Head of caudate nucleus (tissue), 42 donors: ENCODE measurements at regions not wholly inside any gene's neighbourhood (a gene's known extent, or its start where the extent isn't known, plus 50 kb on each side); places are given as distances from the start of the nearest gene placed in this dataset.
"Not testable (repeated sequence)": the region's sequence is repeated elsewhere in the genome, so short reads cannot be mapped to it uniquely, and the experiment has no call there.

Experiments
- DNase-seq, 42 donors: peaks; one replicate each; pipeline versions ENCODE4 v3.0.0 to v3.0.0-alpha.2; 2020 to 2021; ENCODE audit warnings: mixed read lengths in 7 of 42
- intact Hi-C: fragments of 100-400 bp; cut with DNase I; formaldehyde crosslinking; loops from one replicate; pipeline ENCODE4 v1.15.0; 2022

- no peak for DNase-seq
- intact Hi-C loops, result no loop called here
Observed at GRCh38 chr12:91271185-91271584, 88.6 kb upstream of the DCN start.

GRCh38 chr12:91267039-91267438 lies 84.4 kb upstream of the DCN start:
- no peak for DNase-seq
- intact Hi-C loops, result no loop called here

GRCh38 chr12:91264178-91264577 lies 81.6 kb upstream of the DCN start:
- intact Hi-C loops, result no loop called here
- DNase-seq, result no peak

GRCh38 chr12:91261820-91262676 lies 79.4 kb upstream of the DCN start:
- intact Hi-C loops, result no loop called here
- no peak for DNase-seq

GRCh38 chr12:91256411-91256810 lies 73.8 kb upstream of the DCN start:
- intact Hi-C loops, result no loop called here
- DNase-seq, result no peak

- DNase-seq, result no peak
- intact Hi-C loops, result no loop called here
Observed at GRCh38 chr12:91252341-91252740, 69.7 kb upstream of the DCN start.

GRCh38 chr12:91250273-91250665 lies 67.7 kb upstream of the DCN start:
- no peak for DNase-seq

GRCh38 chr12:91249518-91250272 lies 67.1 kb upstream of the DCN start:
- no peak for DNase-seq
- intact Hi-C loops, result no loop called here

More at GRCh38 chr12:91250273-91250665, 67.7 kb upstream of the DCN start:
- intact Hi-C loops, result no loop called here

- no peak for DNase-seq
- intact Hi-C loops, result no loop called here
Observed at GRCh38 chr12:91249054-91249453, 66.4 kb upstream of the DCN start.

- intact Hi-C loops, result not testable (repeated sequence)
- peak in 1 of 42 donors; percentile 0 for DNase-seq
Observed at GRCh38 chr12:91243177-91243576, 60.6 kb upstream of the DCN start.

- intact Hi-C loops, result no loop called here
Observed at GRCh38 chr12:91241756-91242155, 59.1 kb upstream of the DCN start.

GRCh38 chr12:91240386-91241095 lies 57.9 kb upstream of the DCN start:
- no peak for DNase-seq
- intact Hi-C loops, result no loop called here

More at GRCh38 chr12:91241756-91242155, 59.1 kb upstream of the DCN start:
- no peak for DNase-seq

- no peak for DNase-seq
- intact Hi-C loops, result no loop called here
Observed at GRCh38 chr12:91239481-91239880, 56.9 kb upstream of the DCN start.
